ENCODE measurements at regions not wholly inside any gene's neighbourhood (a gene's known extent, or its start where the extent isn't known, plus 50 kb on each side); places are given as distances from the start of the nearest gene placed in this dataset.

GRCh38 chr16:80280557-80280956 is 260.2 kb upstream of the DYNLRB2 start:
- TF ChIP-seq, protein P1, sequence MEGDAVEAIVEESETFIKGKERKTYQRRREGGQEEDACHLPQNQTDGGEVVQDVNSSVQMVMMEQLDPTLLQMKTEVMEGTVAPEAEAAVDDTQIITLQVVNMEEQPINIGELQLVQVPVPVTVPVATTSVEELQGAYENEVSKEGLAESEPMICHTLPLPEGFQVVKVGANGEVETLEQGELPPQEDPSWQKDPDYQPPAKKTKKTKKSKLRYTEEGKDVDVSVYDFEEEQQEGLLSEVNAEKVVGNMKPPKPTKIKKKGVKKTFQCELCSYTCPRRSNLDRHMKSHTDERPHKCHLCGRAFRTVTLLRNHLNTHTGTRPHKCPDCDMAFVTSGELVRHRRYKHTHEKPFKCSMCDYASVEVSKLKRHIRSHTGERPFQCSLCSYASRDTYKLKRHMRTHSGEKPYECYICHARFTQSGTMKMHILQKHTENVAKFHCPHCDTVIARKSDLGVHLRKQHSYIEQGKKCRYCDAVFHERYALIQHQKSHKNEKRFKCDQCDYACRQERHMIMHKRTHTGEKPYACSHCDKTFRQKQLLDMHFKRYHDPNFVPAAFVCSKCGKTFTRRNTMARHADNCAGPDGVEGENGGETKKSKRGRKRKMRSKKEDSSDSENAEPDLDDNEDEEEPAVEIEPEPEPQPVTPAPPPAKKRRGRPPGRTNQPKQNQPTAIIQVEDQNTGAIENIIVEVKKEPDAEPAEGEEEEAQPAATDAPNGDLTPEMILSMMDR (IDR thresholded peaks at IDR 0.05): no peak
- TF ChIP-seq POLR2A (IDR thresholded peaks at IDR 0.05): no peak
